Body of pancreas (tissue), 4 donors: ENCODE measurements at regions not wholly inside any gene's neighbourhood (a gene's known extent, or its start where the extent isn't known, plus 50 kb on each side); places are given as distances from the start of the nearest gene placed in this dataset.

Source experiments
- ATAC-seq: fragments of 150-250 bp; one replicate; pipeline ENCODE4 v1.9.1; 2016
- DNase-seq, 4 donors: peaks; one replicate each; pipeline ENCODE4 v3.0.0-alpha.2; 2019
- H3K27ac ChIP-seq, 4 donors: fragments of 200-600 bp; sonication (generic); 1 replicate in 3 of 4; 2 replicates in 1 of 4; pipeline versions ENCODE4 v1.5.1 to v1.6.1; 2016 to 2019; ENCODE audit warnings: mild to moderate bottlenecking in 1 of 4, mixed read lengths in 1 of 4, moderate library complexity in 1 of 4
- H3K27me3 ChIP-seq, 2 donors: fragments of 200-600 bp; sonication (generic); one replicate each; pipeline ENCODE4 v1.6.0; 2016; ENCODE audit warnings: mild to moderate bottlenecking in 1 of 2
- H3K36me3 ChIP-seq, 2 donors: fragments of 200-600 bp; sonication (generic); replicated peaks in 1 of 2; 2 replicates each; pipeline ENCODE4 v1.5.1; 2016; ENCODE audit warnings: low read depth in 2 of 2; ENCODE audit not compliant: insufficient read depth in 1 of 2
- H3K4me1 ChIP-seq: fragments of 200-600 bp; sonication (generic); one replicate; pipeline ENCODE4 v1.6.0; 2016
- H3K4me3 ChIP-seq, 2 donors: fragments of 200-600 bp; sonication (generic); 1 replicate in 1 of 2; 2 replicates in 1 of 2; pipeline ENCODE4 v1.5.1; 2016 to 2019
- H3K9me3 ChIP-seq, 3 donors: fragments of 200-600 bp; sonication (generic); 1 replicate in 2 of 3; 2 replicates in 1 of 3; pipeline ENCODE4 v1.5.1; 2016
- CTCF ChIP-seq, 7 experiments: fragments of 450-650 bp in 4 of 7; fragments of 200-600 bp in 3 of 7; sonication (generic) in 3 of 7; IDR thresholded peaks; one replicate each; pipeline ENCODE4 v1.5.1; 2016 to 2019; ENCODE audit warnings: antibody characterized with exemption in 7 of 7
- POLR2A ChIP-seq, 3 donors: fragments of 450-650 bp; IDR thresholded peaks; one replicate each; pipeline ENCODE4 v1.6.1; 2016; ENCODE audit warnings: antibody characterized with exemption in 3 of 3, mild to moderate bottlenecking in 2 of 3
- WGBS, 2 donors: methylation state at CpG; one replicate each; pipeline ENCODE4 v1.1.5; 2017; 5-methylcytosine and 5-hydroxymethylcytosine counted together
- intact Hi-C: fragments of 100-400 bp; cut with DNase I; formaldehyde crosslinking; loops from one replicate; pipeline ENCODE4 v1.15.1; 2023

GRCh38 chr2:183487326-183487725 lies 363.1 kb downstream of the NUP35 start:
- H3K36me3 ChIP-seq: no peaks in the 10 kb centered on the region
- 59 to 72% methylated on average over 3 of the region's 3 CpGs for WGBS, 2 donors
- no peaks in the 10 kb centered on the region for H3K4me1 ChIP-seq
- intact Hi-C loops: no loop called here
- no peaks in the 10 kb centered on the region for H3K9me3 ChIP-seq
- no peak overlapping the region for H3K27ac ChIP-seq
- TF ChIP-seq CTCF (IDR thresholded peaks at IDR 0.05): no peak
- no peak for TF ChIP-seq POLR2A (IDR thresholded peaks at IDR 0.05)
- ATAC-seq: no peak
- no peak for DNase-seq
- H3K4me3 ChIP-seq: no peak overlapping the region
- H3K27me3 ChIP-seq: no peaks in the 10 kb centered on the region

GRCh38 chr2:183488421-183488820 lies 364.2 kb downstream of the NUP35 start:
- H3K4me3 ChIP-seq: no peak overlapping the region
- TF ChIP-seq CTCF (IDR thresholded peaks at IDR 0.05) (no peak), POLR2A (IDR thresholded peaks at IDR 0.05) (no peak)
- H3K4me1 ChIP-seq: no peaks in the 10 kb centered on the region
- ATAC-seq (no peak), DNase-seq (no peak)
- no peaks in the 10 kb centered on the region for H3K27me3 ChIP-seq
- no peaks in the 10 kb centered on the region for H3K36me3 ChIP-seq
- H3K9me3 ChIP-seq: no peaks in the 10 kb centered on the region
- intact Hi-C loops: no loop called here
- H3K27ac ChIP-seq: no peak overlapping the region

GRCh38 chr2:183490489-183490888 lies 366.2 kb downstream of the NUP35 start:
- WGBS, 2 donors: 74 to 75% methylated on average over 3 of the region's 3 CpGs
- Histone ChIP-seq H3K9me3 (no peaks in the 10 kb centered on the region), H3K36me3 (no peaks in the 10 kb centered on the region), H3K4me3 (no peak overlapping the region), H3K27me3 (no peaks in the 10 kb centered on the region), H3K4me1 (no peaks in the 10 kb centered on the region), H3K27ac (no peak overlapping the region)
- TF ChIP-seq CTCF (IDR thresholded peaks at IDR 0.05): no peak
- intact Hi-C loops: no loop called here
- no peak for DNase-seq
- no peak for ATAC-seq

- TF ChIP-seq CTCF (IDR thresholded peaks at IDR 0.05) (no peak), POLR2A (IDR thresholded peaks at IDR 0.05) (no peak)
- DNase-seq: no peak
- Histone ChIP-seq H3K4me1 (no peaks in the 10 kb centered on the region), H3K27me3 (no peaks in the 10 kb centered on the region), H3K36me3 (no peaks in the 10 kb centered on the region), H3K9me3 (no peaks in the 10 kb centered on the region), H3K4me3 (no peak overlapping the region), H3K27ac (no peak overlapping the region)
- 60 to 65% methylated on average over 2 of the region's 2 CpGs for WGBS, 2 donors
- ATAC-seq: no peak
- intact Hi-C loops: no loop called here
Measured at GRCh38 chr2:183490914-183491313, 366.7 kb downstream of the NUP35 start.

GRCh38 chr2:183493040-183493439 lies 368.8 kb downstream of the NUP35 start:
- no peaks in the 10 kb centered on the region for H3K9me3 ChIP-seq
- H3K27ac ChIP-seq: no peak overlapping the region
- DNase-seq (no peak), ATAC-seq (no peak)
- H3K4me3 ChIP-seq: no peak overlapping the region
- WGBS, 2 donors: 54 to 58% methylated on average over 4 to 5 of the region's 5 CpGs
- TF ChIP-seq CTCF (IDR thresholded peaks at IDR 0.05): no peak
- no peak for TF ChIP-seq POLR2A (IDR thresholded peaks at IDR 0.05)
- H3K4me1 ChIP-seq: no peaks in the 10 kb centered on the region
- intact Hi-C loops: no loop called here
- no peaks in the 10 kb centered on the region for H3K36me3 ChIP-seq
- H3K27me3 ChIP-seq: no peaks in the 10 kb centered on the region
